ENCODE measurements at regions not wholly inside any gene's neighbourhood (a gene's known extent, or its start where the extent isn't known, plus 50 kb on each side); places are given as distances from the start of the nearest gene placed in this dataset.

- no peak overlapping the region for H3K27ac ChIP-seq (ENCODE audit: low read depth, low read length, poor library complexity, severe bottlenecking)
- peak; percentile 62 for DNase-seq (ENCODE audit: low spot score)
- intact Hi-C loops (cut with micrococcal nuclease; ENCODE audit: unreplicated experiment), result no loop called here
These were observed 173.8 kb upstream of the SOX1 start for GRCh38 chr13:111893071-111893606.

DNA sequence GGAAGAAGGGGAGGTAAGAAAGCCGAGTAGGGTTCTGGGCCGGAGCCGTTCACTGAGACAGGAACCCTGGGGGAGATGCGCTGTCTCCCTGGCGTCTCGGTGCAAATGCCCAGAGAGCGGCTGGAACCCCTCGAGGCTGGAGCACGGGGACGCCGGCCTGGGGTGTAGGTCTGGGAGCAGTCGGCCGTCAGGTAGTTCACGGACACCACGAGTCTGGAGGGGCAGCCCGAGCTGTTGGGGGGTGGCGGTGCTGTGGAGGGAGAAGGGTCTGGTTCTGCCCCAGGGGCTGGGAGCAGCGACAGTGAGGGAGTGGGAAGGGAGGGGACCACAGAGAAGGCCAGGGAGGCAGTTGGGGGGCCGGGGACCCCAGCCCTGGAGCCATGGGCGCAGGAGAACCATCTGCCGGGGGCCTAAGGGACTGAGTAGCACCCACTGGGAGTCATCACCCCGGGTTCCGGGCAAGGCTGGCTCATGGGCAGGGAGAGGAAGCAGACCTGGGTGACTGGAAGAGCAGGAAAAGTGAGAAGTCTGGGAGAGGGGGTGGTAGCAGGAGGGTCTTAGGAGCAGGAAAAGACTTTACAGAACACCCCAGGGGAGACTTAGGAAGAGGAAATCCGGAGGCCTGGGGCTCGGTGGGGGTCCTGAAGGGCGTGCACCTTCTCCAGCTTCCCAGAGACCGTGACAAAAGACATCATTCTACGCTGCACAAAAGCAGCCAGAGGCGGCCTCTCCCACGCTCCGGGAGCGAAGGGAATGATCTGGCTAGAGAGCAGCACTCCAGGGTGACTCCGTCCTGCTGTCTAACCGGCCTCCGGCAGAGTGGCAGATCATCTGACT lies 173.1 kb upstream of the SOX1 start:
- ChIA-PET POLR2A (ENCODE audit: low non-redundant PET) (no interaction called here), CTCF (no interaction called here)
- DNase-seq (ENCODE audit: low spot score), result peak; percentile 61
- TF ChIP-seq EZH2 (IDR thresholded peaks at IDR 0.05; ENCODE audit: borderline replicate concordance, low read depth, low read length, poor library complexity, severe bottlenecking), result no peak
- TF ChIP-seq, protein P1, sequence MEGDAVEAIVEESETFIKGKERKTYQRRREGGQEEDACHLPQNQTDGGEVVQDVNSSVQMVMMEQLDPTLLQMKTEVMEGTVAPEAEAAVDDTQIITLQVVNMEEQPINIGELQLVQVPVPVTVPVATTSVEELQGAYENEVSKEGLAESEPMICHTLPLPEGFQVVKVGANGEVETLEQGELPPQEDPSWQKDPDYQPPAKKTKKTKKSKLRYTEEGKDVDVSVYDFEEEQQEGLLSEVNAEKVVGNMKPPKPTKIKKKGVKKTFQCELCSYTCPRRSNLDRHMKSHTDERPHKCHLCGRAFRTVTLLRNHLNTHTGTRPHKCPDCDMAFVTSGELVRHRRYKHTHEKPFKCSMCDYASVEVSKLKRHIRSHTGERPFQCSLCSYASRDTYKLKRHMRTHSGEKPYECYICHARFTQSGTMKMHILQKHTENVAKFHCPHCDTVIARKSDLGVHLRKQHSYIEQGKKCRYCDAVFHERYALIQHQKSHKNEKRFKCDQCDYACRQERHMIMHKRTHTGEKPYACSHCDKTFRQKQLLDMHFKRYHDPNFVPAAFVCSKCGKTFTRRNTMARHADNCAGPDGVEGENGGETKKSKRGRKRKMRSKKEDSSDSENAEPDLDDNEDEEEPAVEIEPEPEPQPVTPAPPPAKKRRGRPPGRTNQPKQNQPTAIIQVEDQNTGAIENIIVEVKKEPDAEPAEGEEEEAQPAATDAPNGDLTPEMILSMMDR (conservative IDR thresholded peaks at IDR 0.05; ENCODE audit: low read depth, low read length), result no peak
- intact Hi-C loops (cut with micrococcal nuclease; ENCODE audit: unreplicated experiment), result no loop called here
- BruUV-seq (replicated peaks), result no TSS peak
- Histone ChIP-seq H3K36me3 (ENCODE audit: insufficient read depth, low read length, poor library complexity, severe bottlenecking) (no peaks in the 10 kb centered on the region), H3K27ac (ENCODE audit: low read depth, low read length, poor library complexity, severe bottlenecking) (no peak overlapping the region), H3K27me3 (replicated peaks; ENCODE audit: insufficient read depth, low read depth, low read length, poor library complexity) (peaks cover 38% of the 10 kb centered on the region), H3K4me3 (ENCODE audit: low read depth, low read length, poor library complexity, severe bottlenecking) (peak overlapping the region; percentile 32), H3K4me1 (ENCODE audit: insufficient read depth, low read length, poor library complexity, severe bottlenecking) (peaks cover 9% of the 10 kb centered on the region), H3K9me3 (ENCODE audit: low read depth, low read length, poor library complexity, severe bottlenecking) (peaks cover 6% of the 10 kb centered on the region)

More at GRCh38 chr13:111893071-111893606, 173.8 kb upstream of the SOX1 start:
- BruUV-seq (replicated peaks), result no TSS peak
- TF ChIP-seq EZH2 (IDR thresholded peaks at IDR 0.05; ENCODE audit: borderline replicate concordance, low read depth, low read length, poor library complexity, severe bottlenecking), result no peak
- TF ChIP-seq, protein P1 (conservative IDR thresholded peaks at IDR 0.05; ENCODE audit: low read depth, low read length), result no peak
- Histone ChIP-seq H3K36me3 (ENCODE audit: insufficient read depth, low read length, poor library complexity, severe bottlenecking) (no peaks in the 10 kb centered on the region), H3K4me1 (ENCODE audit: insufficient read depth, low read length, poor library complexity, severe bottlenecking) (peaks cover 9% of the 10 kb centered on the region), H3K27me3 (replicated peaks; ENCODE audit: insufficient read depth, low read depth, low read length, poor library complexity) (peaks cover 45% of the 10 kb centered on the region), H3K9me3 (ENCODE audit: low read depth, low read length, poor library complexity, severe bottlenecking) (peaks cover 6% of the 10 kb centered on the region), H3K4me3 (ENCODE audit: low read depth, low read length, poor library complexity, severe bottlenecking) (peak overlapping the region; percentile 32)
- ChIA-PET CTCF (no interaction called here), POLR2A (ENCODE audit: low non-redundant PET) (no interaction called here)

DNA sequence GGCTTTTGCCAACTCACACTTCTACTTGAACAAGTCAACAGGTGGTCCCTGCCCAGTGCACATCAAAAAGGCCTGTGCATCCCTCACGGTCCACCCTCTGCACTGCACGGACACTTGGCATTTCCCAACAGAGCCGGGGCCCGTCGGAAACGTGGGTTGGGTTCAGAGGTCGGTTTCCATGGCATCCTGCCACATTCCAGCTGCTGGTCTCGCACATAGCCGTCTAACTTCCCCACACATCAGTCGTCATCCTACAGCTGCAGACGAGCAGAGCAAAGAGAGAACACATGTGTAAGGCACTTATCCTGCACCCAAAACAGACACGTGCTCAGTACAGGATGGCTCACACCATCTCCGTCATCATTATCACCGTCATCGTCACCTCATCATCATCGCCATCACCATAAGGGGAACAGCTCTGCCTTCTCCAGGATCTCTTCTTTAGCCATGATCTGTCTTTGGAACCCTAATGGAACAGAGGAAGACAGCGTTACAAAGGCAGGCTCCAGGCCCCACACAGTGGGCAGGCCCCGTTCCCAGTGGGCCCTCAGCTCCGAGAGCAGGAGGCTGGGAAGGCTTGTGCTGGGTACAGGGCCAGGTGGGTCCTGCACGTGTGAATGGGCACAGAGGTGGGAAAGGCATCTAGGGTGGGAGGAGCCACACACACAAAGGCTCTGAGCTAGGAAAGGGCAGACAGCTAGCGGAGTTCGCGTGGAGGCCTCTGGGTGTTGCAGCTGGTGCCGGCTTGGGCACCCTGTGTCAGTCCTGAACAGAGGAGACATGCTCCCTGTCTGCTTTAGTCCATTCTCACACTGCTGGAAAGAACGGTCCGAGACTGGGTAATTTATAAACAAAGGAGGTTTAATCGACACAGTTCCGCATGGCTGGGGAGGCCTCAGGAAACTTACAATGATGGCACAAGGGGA lies 170.8 kb upstream of the SOX1 start:
- CTCF ChIA-PET, result no interaction called here

More for the DNA sequence above, 170.8 kb upstream of the SOX1 start:
- H3K4me1 ChIP-seq (ENCODE audit: insufficient read depth, low read length, poor library complexity, severe bottlenecking), result peaks cover 9% of the 10 kb centered on the region
- H3K4me3 ChIP-seq (ENCODE audit: low read depth, low read length, poor library complexity, severe bottlenecking), result no peak overlapping the region
- BruUV-seq (replicated peaks), result no TSS peak
- intact Hi-C loops (cut with micrococcal nuclease; ENCODE audit: unreplicated experiment), result no loop called here
- H3K27me3 ChIP-seq (replicated peaks; ENCODE audit: insufficient read depth, low read depth, low read length, poor library complexity), result peaks cover 30% of the 10 kb centered on the region
- POLR2A ChIA-PET (ENCODE audit: low non-redundant PET), result no interaction called here
- H3K27ac ChIP-seq (ENCODE audit: low read depth, low read length, poor library complexity, severe bottlenecking), result no peak overlapping the region
- peaks cover 3% of the 10 kb centered on the region for H3K9me3 ChIP-seq (ENCODE audit: low read depth, low read length, poor library complexity, severe bottlenecking)
- TF ChIP-seq, protein P1 (conservative IDR thresholded peaks at IDR 0.05; ENCODE audit: low read depth, low read length), result no peak
- no peaks in the 10 kb centered on the region for H3K36me3 ChIP-seq (ENCODE audit: insufficient read depth, low read length, poor library complexity, severe bottlenecking)
- DNase-seq (ENCODE audit: low spot score), result no peak

Data from A673 (cell line).